NCI-H1694 treated with DMSO at 0.1 percent for 48 hours (cell line): ENCODE measurements at regions not wholly inside any gene's neighbourhood (a gene's known extent, or its start where the extent isn't known, plus 50 kb on each side); places are given as distances from the start of the nearest gene placed in this dataset.

Source experiments
- DNase-seq: peaks from one replicate; lab custom pipeline; 2025; lab: John Stamatoyannopoulos, UW

GRCh38 chr1:39136638-39137037 is 67.9 kb upstream of the MACF1 start:
- no peak for DNase-seq

GRCh38 chr1:39139723-39140360 is 64.7 kb upstream of the MACF1 start:
- DNase-seq, result no peak

- DNase-seq, result no peak
Observed at GRCh38 chr1:39141925-39142324, 62.6 kb upstream of the MACF1 start.

- no peak for DNase-seq
Observed at GRCh38 chr1:39142401-39143060, 62.0 kb upstream of the MACF1 start.

GRCh38 chr1:39144924-39145323 is 59.6 kb upstream of the MACF1 start:
- DNase-seq, result no peak

GRCh38 chr1:39145331-39145965 is 59.0 kb upstream of the MACF1 start:
- DNase-seq, result no peak

GRCh38 chr1:39146681-39147080 is 57.8 kb upstream of the MACF1 start:
- DNase-seq, result no peak

- DNase-seq, result no peak
Observed at GRCh38 chr1:39147099-39148025, 57.1 kb upstream of the MACF1 start.

- no peak for DNase-seq
Observed at GRCh38 chr1:39148942-39149341, 55.6 kb upstream of the MACF1 start.

- no peak for DNase-seq
Observed at GRCh38 chr1:39149509-39149908, 55.0 kb upstream of the MACF1 start.

- no peak for DNase-seq
Observed at GRCh38 chr1:39150779-39151178, 53.7 kb upstream of the MACF1 start.

- no peak for DNase-seq
Observed at GRCh38 chr1:39151267-39151666, 53.2 kb upstream of the MACF1 start.

- no peak for DNase-seq
Observed at GRCh38 chr1:39152923-39153322, 51.6 kb upstream of the MACF1 start.

- DNase-seq, result no peak
Observed at GRCh38 chr1:39153684-39154083, 50.8 kb upstream of the MACF1 start.

- DNase-seq, result no peak
Observed at GRCh38 chr1:39154553-39155421, 49.7 kb upstream of the MACF1 start.
